ENCODE measurements at regions not wholly inside any gene's neighbourhood (a gene's known extent, or its start where the extent isn't known, plus 50 kb on each side); places are given as distances from the start of the nearest gene placed in this dataset.

GRCh38 chr2:165022781-165023180 is 67.5 kb upstream of the SLC38A11 start:
- no peak for TF ChIP-seq EZH2 (IDR thresholded peaks at IDR 0.05; ENCODE audit: borderline replicate concordance, low read length)
- TF ChIP-seq, protein P1, sequence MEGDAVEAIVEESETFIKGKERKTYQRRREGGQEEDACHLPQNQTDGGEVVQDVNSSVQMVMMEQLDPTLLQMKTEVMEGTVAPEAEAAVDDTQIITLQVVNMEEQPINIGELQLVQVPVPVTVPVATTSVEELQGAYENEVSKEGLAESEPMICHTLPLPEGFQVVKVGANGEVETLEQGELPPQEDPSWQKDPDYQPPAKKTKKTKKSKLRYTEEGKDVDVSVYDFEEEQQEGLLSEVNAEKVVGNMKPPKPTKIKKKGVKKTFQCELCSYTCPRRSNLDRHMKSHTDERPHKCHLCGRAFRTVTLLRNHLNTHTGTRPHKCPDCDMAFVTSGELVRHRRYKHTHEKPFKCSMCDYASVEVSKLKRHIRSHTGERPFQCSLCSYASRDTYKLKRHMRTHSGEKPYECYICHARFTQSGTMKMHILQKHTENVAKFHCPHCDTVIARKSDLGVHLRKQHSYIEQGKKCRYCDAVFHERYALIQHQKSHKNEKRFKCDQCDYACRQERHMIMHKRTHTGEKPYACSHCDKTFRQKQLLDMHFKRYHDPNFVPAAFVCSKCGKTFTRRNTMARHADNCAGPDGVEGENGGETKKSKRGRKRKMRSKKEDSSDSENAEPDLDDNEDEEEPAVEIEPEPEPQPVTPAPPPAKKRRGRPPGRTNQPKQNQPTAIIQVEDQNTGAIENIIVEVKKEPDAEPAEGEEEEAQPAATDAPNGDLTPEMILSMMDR (IDR thresholded peaks at IDR 0.05; ENCODE audit: low read length), result no peak

All from OCI-LY1 (cell line).